WI38 (cell line): ENCODE measurements at regions not wholly inside any gene's neighbourhood (a gene's known extent, or its start where the extent isn't known, plus 50 kb on each side); places are given as distances from the start of the nearest gene placed in this dataset.

Experiments
- H3K4me3 ChIP-seq: 2 replicates; pipeline ENCODE4 v1.5.1; 2011; ENCODE audit warnings: low read depth, mild to moderate bottlenecking, control low read depth, low read length
- CTCF ChIP-seq: IDR thresholded peaks from 2 replicates; pipeline ENCODE4 v1.5.1; 2012; ENCODE audit warnings: low read depth, mild to moderate bottlenecking, control low read depth, low read length

DNA sequence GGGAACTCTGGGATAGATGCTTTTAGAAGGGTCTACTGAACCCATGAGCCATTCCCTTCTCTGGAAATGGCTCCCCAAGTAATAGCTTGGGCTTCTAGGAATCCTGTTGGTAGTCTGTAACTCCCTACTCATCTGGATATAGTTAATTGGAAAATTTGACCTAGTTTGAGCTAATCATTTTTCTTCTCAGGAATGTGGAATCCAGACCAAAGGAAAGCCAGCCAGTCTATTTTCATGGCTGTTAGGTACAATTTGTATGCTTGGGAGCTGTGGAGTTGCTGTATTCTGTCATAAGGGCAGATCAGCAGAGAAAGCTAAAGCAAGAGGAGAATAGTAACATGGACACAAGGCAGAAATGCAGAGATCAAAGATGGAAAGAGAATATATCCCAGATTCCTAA is 71.6 kb upstream of the C1GALT1 start:
- no peak overlapping the region for H3K4me3 ChIP-seq
- no peak for TF ChIP-seq CTCF

DNA sequence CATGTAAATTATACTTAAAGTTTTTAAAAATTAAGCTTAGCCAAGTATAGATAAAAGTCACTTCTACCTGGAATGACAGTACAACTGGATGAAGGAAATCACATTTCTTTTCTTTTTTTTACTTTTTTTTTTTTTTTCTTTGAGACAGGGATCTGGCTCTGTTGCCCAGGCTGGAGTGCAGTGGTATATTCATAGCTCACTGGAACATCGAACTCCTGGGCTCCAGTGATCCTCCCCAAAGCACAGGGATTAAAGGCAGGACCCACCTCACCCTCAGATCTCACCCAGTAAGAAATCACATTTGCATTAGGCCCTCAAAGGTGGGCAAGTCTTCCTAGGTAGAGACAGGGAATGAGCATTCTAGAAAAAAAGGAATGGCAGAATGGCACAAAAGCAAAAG is 69.5 kb upstream of the C1GALT1 start:
- no peak for TF ChIP-seq CTCF
- no peak overlapping the region for H3K4me3 ChIP-seq

DNA sequence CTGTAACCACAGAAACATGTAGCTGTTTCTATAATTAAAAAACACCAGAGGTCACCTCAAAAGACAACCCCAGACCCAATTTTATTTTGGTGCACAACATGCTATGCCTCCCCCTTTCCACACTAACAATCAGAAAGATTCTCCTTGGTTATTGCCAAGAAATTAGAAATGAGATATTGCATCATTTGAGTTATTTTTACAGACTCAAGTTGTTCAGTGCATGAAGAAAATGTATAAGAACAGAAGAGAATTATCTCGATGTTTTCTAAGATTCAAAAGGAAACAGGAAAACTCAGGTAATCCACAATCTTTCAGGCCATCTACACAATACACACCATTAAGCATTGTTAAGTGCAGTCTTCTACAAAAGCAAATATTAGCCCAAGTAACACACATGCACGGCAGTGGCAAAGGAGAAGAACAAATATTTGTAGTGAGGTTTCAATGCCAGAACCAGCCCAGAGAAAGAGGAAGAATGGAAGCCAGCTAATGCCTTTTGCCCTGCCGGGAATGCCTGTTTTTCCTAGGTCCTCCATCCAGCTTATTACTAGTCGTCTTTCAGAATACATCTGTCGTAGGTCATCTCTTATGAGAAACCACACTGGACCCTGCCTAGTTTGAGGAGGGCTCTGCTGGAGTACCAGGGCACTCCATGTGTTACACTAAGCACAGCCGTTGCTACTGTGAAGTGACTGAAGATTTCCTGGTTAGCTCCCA is 67.6 kb upstream of the C1GALT1 start:
- H3K4me3 ChIP-seq, result no peak overlapping the region
- TF ChIP-seq CTCF, result no peak

- no peak for TF ChIP-seq CTCF
- no peak overlapping the region for H3K4me3 ChIP-seq
Measured at GRCh38 chr7:7117935-7118586, 64.3 kb upstream of the C1GALT1 start.

DNA sequence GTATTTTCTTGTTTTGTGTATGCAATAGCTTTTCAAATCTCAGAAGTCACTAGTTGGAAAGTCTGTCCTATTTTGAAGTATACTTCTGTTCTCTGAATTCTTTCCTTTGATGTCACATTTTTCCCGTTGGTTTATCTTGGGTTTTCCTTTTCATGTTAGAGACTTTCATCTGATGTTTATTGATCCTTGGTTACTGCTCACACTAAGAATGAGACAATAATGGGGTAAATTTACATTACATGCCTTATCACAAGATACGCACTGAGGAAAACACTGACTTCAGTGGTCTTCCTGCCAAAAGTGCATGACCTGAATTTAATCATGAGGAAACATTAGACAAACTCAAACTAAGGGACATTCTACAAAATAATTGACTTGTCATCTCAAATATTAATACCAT is 63.5 kb upstream of the C1GALT1 start:
- H3K4me3 ChIP-seq, result no peak overlapping the region

DNA sequence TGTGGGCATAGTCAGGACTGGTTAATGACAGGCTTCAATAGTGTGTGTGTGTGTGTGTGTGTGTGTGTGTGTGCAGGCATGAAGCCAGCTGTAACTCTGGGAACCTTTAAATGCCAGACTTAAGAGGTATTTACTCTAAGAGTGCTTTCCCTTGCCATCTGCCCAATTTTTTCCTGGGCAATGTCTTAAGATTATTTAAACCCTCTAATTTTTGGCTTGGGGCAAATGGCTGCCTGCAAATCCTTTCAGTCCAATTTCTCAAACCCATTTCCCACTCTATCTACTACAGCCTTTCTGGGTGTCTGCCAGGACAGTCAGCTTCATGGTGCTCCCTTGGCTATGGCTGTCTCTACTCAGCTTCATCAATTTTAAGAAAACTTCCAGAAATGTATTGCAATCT is 62.6 kb upstream of the C1GALT1 start:
- H3K4me3 ChIP-seq, result no peak overlapping the region
- TF ChIP-seq CTCF, result no peak

More for the DNA sequence above, 63.5 kb upstream of the C1GALT1 start:
- no peak for TF ChIP-seq CTCF

DNA sequence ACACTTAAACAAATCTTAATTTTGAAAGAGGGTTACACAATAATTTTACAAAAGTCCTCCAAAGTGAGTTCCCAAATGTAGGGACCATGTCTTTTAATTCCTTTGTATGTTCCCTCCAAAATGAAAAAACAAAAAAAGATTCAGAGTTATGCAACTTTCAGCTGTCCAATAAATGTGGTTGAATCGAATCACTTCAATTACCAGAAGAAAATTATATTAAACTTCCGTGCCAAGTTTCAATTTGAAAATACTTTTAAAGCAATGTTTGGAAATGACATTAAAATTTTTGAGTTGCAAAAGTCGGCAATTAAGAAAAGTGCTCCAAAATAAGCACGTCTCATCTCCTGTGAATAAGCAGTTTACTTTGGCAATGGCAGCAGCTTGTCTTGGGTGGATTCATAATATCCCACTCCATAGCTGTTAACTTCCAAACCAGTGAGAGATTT is 60.3 kb upstream of the C1GALT1 start:
- no peak for TF ChIP-seq CTCF
- no peak overlapping the region for H3K4me3 ChIP-seq
